ENCODE measurements at regions not wholly inside any gene's neighbourhood (a gene's known extent, or its start where the extent isn't known, plus 50 kb on each side); places are given as distances from the start of the nearest gene placed in this dataset.

- TF ChIP-seq CTCF (IDR thresholded peaks at IDR 0.05 in 2 of 3, conservative IDR thresholded peaks at IDR 0.05 in 1 of 3; ENCODE audit: borderline replicate concordance in 1 of 3, insufficient read depth in 1 of 3, low read depth in 2 of 3, low read length in 2 of 3) (no peak), POLR2A (IDR thresholded peaks at IDR 0.05; ENCODE audit: borderline replicate concordance, extremely low read depth, insufficient read depth, insufficient read length) (no peak), RAD21 (IDR thresholded peaks at IDR 0.05; ENCODE audit: low read depth) (no peak), REST (IDR thresholded peaks at IDR 0.05; ENCODE audit: low read depth) (no peak), CBX3 (IDR thresholded peaks at IDR 0.05; ENCODE audit: low read depth) (no peak), TCF7L2 (IDR thresholded peaks at IDR 0.05; ENCODE audit: borderline replicate concordance, extremely low read depth, insufficient read depth, insufficient read length) (no peak), ZBTB33 (IDR thresholded peaks at IDR 0.05; ENCODE audit: extremely low read depth, insufficient replicate concordance, low read length) (no peak)
Observed at GRCh38 chr20:4401601-4402000, 152.5 kb upstream of the ADRA1D start.
